ENCODE measurements at regions not wholly inside any gene's neighbourhood (a gene's known extent, or its start where the extent isn't known, plus 50 kb on each side); places are given as distances from the start of the nearest gene placed in this dataset.

DNA sequence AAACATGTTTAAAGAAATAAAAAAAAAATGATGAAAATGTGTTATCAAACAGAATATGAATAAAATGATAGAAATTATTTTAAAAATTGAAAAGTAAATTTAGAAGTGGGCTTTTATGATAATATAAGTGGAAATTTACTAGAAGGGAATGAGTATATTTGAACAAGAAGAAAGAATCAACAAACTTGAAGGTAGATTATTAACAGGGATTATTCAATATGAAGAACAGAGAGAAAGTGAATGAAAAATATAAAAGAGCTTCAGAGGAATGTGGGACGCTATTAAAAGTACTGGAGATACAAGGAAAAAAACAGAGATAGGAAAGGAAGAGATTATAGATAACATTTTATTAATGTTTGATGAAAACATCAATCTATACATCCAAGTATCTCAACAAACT is 1014.4 kb upstream of the CITED2 start:
- TF ChIP-seq, protein P1, sequence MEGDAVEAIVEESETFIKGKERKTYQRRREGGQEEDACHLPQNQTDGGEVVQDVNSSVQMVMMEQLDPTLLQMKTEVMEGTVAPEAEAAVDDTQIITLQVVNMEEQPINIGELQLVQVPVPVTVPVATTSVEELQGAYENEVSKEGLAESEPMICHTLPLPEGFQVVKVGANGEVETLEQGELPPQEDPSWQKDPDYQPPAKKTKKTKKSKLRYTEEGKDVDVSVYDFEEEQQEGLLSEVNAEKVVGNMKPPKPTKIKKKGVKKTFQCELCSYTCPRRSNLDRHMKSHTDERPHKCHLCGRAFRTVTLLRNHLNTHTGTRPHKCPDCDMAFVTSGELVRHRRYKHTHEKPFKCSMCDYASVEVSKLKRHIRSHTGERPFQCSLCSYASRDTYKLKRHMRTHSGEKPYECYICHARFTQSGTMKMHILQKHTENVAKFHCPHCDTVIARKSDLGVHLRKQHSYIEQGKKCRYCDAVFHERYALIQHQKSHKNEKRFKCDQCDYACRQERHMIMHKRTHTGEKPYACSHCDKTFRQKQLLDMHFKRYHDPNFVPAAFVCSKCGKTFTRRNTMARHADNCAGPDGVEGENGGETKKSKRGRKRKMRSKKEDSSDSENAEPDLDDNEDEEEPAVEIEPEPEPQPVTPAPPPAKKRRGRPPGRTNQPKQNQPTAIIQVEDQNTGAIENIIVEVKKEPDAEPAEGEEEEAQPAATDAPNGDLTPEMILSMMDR (IDR thresholded peaks at IDR 0.05 in 4 of 5, conservative IDR thresholded peaks at IDR 0.05 in 1 of 5): no peak
- TF ChIP-seq POLR2A (IDR thresholded peaks at IDR 0.05): no peak
